Lung microvascular endothelial cell (primary cell): ENCODE measurements at regions not wholly inside any gene's neighbourhood (a gene's known extent, or its start where the extent isn't known, plus 50 kb on each side); places are given as distances from the start of the nearest gene placed in this dataset.

ENCODE experiments used
- DNase-seq, 2 donors: peaks; one replicate each; pipeline versions ENCODE4 v3.0.0 to v3.0.0-alpha.2; 2010; ENCODE audit warnings: low read depth in 2 of 2

DNA sequence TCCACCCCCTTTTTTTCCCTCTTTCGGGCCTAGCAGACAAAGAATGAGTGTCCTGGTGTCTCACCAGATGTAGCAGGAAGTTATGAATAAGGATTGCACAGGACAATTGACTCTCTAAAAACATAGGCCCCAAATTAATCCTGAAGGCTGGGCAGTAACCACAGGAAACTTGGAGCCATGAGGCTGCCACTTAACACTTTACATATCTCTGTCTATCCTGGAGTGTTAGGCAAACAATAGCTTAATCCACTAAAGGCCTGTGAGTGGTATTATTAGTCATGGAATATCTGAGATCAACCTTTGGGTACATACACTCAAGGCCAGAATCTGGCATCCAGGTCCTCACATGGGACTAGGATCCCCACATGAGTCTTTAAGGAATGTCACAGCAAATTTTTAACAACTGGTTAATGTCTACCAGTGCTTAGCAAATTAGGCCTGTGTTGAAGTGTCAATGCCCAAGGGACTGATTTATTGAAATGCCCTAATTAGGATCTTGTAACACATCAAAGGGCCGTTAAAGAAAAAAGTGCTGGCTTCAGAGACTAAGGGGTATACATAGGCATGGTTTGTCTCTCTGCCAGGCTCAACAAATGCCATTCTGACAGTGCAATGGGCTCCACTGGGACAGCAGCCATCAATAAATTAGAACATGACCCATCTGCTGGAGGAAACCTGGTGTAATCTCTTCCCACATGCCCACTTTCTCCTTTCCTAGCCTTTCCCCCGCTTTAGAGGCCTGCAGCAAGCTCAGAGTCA lies 196.7 kb upstream of the TBX20 start:
- no peak for DNase-seq

DNA sequence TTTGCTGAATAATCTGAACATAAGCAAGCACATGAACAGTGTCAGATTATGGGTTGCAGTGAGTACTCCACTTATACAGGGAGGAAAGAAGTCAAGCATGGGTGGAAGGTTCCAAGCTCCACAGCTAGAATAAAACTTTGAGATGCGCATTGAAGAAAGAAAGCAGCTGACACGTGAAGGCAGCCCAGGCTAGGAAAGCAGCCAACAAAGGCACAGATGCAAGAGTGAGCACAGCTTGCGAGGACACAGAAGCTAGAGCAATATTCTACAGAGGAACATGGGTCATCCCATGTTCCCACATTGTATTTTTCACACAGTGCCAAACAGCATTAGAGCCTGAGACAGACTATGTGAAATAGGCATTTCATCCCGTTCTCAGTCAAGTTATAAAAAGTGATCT lies 194.6 kb upstream of the TBX20 start:
- no peak for DNase-seq

DNA sequence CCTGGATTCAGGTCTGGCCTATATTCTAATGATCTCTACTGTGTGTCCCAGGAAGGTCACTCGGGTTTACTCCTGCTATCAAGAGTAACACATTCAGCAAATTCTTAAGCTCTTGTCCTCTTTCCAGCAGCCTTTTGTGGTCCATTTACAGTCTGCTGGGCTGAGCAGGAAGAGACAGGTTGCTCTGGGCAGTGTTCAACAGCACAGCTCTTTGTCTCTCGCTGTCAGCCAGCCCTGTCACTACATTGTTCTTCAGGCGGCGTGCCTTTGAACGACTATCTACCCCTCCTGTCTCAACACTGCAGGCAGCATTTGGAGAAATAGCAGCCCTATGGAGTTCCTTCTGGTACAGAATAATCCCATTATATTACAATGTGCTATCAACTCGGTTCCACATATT lies 192.2 kb upstream of the TBX20 start:
- no peak for DNase-seq

DNA sequence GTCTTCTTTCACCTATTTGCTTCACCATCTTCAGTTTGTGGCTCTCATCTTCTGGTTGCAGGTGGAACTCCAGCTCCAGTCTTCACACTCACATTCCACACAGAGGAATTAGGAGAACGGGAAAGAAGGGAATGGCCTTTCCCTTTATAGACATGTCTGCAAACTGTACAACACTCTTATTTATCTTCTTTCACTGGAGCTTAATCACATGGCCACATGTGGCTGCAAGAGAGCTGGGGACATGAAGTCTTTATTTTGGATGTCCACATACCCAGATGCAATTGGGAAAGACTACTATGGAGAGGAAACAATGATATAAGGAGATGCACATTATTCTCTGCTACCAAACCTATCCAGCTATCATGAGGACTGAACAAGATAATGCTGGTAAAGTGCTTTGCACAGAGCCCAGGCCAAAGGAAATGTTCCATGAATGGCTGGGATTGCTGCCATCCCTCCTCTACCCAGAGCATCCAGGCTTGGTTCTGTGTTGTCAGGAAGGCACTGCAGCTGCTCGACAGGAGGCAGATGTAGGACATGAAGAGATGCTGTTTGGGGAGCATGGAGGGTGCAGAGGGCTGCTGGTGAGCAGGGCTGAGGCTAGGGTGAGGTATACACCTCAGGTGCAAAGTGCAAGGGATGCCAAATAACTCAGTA lies 183.8 kb upstream of the TBX20 start:
- no peak for DNase-seq

DNA sequence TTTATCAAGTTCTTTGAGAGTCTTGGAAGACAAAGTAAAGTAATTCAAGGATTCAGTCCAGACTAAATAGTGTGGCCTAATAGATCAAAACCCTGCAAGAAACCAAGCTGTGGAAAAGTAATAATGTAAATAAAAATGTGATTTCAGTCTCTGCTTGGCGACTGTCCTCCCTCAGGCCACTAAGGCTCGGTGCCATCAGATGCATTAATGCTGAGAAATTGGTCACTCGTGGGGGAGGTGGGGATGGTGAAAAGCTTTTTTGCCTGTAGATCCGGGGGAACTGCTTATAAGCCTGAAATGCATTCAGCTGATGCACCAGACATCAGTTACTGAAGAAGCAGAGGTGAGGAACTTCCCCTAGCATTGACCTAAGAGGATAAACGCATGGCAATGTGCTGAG lies 182.6 kb upstream of the TBX20 start:
- no peak for DNase-seq

DNA sequence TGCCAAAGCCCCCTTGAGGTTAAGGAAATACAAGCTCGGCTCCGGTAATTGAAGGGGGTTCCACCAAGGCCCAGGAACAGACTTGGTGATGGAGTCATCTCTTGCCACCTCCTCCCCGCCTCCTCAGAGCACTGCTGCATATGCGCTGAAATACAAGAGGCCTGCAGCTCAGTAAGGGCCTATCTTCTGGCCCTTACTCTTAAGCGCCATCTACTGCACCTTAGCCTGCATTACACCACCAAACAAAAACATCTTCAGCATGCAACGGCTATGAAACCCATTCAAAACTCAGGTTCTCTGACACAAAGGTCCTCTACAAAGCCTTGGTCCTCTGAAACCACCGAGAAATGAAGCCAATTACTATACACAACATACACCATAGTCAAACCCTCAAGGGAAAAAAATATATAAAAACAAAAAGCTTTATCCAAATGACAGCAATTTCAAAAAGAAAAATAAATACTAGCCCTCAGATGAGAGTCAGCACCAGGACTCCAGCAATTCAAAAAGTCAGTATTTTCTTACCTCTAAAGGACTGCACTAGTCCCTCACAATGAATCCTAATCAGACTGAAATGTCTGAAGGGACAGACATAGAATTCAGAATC lies 176.8 kb upstream of the TBX20 start:
- DNase-seq: peak; percentile 9 to 16

DNA sequence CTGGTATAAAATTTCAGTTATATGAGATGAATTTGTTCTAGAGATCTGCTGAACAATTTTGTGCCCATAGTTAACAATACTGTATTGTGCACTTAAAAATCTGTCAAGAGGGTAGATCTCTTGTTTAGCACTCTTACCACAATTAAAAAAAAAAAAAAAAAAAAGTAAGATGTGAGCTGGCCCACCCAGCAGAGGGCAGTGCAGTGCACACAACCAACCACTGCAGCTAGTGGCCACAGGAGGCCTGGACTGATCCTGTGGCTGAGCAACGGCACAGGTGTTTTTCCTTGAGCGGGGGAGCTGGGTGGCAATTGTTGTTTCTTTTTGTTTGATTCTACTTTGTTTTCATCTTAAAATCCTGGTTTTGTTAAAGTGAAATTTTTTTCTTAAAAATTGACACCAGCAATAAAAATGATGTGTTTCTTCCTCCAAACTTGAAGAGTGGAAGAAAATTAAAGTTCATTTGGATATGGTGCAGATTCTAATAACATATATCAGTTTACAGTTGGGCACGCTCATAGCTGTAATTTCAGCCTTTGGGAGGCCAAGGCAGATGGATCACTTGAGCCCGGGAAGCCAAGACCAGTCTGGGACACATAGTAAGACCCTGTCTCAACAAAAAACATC lies 171.1 kb upstream of the TBX20 start:
- peak; percentile 62 to 73 for DNase-seq

DNA sequence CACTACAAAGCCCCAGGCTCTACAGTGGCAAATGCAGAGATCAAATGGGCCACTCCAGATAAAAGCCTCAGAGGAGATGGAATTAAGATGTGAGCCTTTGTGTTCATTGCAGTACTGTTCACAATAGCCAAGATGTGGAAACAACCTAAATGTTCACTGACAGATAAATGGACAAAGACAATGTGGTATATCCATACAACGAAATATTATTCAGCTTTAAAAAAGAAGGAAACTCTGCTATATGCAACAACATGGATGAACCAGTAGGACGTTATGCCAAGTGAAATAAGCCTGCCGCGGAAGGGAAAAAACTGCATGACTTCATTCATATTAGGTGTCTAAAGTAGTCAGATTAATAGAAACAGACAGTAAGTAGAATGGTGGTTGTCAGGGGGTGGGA lies 170.5 kb upstream of the TBX20 start:
- DNase-seq: no peak

DNA sequence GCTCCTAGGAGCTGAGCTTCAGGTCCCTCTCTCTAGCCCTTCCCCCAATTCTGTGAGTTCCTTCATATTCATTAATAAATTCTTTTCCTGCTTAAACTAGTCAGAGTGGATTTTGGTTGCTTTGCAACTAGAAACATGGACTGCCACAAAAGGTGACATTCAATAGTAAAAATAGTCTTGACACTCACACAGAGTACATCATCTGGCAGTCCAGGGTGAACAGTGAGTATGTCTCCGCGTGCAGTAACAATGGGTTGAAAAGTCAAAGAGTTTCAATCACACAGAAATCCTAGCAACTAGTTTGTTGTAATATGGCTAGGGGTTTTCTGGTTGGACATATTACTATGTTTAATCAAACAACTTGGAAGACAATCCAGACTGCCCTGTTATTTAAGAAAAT lies 168.8 kb upstream of the TBX20 start:
- no peak for DNase-seq

DNA sequence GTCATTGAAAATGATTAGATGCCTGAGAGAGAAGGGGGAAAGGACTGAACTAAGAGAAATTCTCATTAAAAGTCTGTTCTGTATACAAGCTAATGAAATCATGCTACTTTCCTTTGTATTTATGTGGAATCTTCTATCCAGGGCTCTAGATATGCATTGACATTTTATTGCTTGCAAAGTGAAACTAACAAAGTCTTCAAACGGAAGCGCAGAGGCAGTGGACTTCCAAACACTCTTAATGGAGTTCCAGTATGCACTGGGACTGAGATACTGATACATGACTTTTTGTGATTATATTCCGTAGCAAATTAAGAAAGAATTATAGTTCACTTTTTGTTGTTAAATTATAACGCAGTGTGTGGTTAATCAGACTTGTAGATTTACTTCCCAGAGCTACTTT lies 166.8 kb upstream of the TBX20 start:
- DNase-seq: peak in 1 of 2 donors; percentile 7

DNA sequence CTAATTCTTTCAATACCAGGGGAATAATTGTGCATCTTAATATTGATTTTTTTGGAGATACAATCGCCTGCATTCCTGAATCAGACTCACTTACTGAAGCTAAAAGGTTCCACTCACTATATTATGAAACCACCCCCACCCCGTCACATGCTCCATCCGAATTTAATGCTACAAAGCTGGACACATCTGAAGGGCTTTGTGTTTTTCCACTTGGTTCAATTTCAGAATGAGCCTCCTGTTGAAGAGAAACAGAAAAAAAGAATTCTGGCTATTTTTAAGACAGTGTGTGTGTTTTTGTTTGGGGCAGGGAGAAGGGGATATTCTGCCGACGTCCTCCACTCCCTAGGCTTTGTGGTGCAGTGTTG lies 165.5 kb upstream of the TBX20 start:
- no peak for DNase-seq

DNA sequence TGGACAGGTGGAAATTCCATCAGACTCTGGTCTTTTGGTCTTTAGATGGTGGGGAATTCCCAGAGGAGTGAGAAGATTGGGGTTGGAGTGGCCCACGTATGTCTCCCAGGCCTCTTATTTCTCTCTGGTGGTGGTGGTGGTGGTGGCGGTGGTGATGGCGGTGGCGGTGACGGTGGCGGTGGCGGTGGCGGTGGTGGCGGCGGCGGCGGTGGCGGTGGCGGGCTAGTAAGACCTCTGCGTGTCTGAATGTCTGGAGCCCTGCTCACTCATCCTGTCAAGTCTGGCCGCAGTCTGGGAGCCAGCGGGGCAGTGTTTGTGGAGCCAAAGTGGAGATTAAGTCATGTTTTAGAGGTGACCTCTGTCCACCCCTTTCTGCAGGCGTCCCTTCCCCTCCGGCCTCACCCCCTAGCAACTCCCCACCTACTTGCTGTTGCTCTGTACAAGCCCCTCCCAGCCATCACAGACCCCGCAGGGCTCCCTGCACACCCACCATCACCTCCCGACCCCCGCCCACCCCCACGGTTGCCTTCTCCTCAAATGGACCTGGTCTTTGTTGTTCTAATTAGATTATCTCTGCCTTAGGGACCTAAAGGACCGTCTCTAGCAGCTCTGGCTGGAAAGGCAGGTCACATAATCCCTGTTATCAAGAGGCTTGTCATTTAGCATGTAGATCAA lies 165.0 kb upstream of the TBX20 start:
- no peak for DNase-seq

DNA sequence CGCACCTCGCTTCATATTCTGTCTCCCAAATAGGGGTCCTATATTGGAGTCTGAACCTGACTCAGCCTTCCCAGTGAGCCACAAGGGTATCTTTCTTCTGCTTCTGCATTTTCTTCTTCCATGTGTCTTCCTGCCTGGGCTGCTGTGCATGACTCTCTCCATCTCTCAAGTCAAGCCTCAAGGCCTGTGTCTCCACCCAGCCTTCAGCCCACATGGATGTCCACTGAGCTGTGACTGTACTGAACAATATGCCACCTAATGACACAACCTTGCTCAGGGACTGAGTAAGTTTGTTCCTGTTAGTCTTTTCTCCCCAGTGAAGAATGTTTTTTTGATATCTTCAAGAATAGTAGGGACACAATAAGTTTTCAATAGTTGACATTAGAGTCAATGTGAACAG lies 162.7 kb upstream of the TBX20 start:
- DNase-seq: no peak

DNA sequence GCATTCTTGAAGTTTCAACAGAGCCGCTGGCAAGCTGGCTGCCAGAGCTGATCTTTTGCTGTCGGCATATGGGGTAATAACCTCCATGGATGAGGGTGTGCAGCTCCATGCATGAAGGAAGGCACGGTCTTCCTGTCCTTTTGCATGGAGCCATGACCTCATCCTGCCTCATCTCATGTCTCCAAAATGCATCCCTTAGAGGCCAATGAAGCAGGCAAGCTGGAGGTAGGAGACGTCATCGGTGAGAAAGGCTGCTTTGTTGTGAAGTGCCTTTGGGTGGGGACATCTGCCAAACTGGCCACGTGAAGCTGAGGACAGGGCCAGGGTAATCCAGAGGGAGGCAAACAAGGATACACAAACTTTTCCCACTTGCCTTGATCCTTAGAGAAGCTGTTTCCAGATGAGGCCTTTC lies 161.5 kb upstream of the TBX20 start:
- DNase-seq: no peak

DNA sequence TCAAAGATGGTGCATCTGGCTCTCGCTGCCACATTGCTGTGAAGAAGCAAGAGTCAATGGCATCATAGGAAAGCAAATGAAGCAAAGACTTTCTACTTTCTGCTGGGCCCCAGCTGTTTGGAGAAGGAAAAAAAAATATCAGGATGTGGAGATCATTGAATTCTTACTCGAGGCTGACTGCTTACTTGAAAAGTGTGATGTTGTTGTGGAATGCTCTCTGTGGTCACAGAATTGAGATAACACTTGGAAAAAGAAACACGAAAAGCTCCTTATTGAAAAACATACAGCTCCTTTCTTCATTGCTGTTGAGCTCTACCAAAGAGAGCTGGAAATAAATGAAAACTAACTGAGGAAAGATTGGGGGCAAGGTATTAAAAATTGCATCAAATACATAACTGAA lies 157.4 kb upstream of the TBX20 start:
- DNase-seq: no peak

DNA sequence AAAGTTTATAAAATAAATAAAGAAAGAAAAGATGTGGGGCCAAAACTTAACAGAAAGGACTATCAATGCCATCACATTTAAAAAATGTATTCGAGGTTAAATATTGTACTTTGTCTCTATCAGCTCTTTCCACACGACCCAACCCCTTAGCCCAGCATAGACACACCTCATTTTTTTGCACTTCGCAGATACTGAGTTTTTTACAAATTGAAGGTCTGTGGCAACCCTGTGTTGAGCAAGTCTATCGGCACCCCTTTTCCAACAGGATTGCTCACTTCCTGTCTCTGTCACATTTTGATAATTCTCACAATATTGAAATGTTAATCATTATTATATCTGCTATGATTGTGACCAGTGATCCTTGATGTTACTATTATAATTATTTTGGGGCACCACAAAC lies 151.6 kb upstream of the TBX20 start:
- DNase-seq: no peak

DNA sequence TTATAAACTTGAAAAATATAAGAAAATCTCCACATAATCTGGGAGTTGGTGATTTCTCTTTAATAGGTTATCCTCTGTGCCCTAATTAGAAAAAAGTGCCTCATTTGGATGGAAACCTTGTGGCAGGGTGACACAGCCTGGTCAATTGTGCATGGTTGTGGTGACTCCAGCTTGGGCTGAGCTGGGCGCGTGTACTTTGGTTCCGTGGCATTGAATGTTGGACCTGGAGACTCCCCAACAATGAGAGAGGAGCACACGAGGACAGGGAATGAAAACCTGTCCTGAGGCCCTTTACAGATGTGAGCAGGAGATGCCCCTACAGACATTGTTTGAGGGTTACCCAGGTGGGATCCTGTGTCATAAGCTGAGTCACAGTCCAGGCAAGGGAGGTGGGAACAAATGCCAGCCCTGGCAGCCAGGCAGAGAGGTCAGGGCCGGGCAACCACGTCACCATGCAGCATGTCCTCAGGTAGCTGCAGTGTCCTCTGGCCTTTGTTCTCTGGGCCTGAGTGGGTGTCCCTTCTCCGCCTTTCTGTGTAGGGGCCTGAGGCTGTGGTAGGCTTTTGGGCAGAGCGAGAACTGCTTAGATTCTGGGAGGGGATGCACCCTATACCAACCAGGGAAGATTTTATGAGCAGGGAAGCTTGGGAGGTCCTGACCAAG lies 147.4 kb upstream of the TBX20 start:
- no peak for DNase-seq

DNA sequence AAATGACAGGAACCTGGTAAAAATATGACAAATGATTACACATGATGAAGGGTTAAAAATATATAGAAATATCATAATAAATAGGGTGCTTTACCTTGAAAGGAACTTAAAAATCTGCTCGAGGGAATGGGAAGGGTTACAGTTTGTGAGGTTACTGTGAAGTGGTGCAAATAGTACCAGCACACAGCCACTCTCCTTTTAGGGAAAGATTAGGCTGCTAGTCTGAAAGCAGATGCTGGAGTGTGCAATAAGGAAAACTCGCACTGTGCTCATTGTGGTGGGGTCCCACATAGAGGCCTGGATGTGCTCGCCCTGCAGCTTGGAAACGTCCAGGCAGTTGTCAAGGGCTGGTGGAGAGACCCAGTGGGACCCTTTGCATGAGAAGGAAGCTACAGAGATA lies 145.9 kb upstream of the TBX20 start:
- DNase-seq: no peak

DNA sequence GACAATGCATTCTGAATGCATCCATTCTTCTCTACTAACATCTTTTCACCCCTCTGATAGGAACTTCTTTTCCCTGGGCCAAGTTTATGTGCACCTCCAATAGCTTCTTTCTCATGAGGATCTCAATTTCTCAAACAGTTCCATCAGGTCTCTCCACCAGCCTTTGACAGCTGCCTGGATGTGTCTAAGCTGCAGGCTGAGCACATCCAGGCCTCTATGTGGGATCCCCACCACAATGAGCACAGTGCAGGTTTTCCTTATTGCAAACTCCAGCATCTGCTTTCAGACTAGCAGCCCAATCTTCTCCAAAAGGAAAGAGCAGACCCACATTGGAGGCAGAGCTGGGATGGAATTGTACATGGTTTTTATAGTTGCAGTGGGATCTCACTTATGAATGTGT lies 145.3 kb upstream of the TBX20 start:
- no peak for DNase-seq

DNA sequence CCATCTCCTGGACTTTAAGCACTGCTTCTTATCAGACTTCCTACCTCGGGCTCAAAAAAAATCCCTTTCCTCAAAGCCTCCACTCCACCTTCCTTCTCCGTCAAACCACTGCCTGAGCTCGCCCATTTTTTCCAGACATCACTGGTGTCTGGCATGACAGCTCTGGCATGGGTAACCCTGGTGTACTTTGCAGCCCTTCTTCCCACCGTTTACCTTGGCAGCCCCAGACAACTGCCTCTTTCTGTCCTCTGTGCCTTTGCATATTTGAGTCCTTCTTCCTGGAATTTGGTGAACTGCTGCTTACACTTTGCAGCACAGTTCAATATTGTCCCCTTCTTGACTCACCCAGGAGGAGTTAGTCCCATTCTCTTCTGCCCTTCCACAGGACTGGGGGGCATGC lies 144.6 kb upstream of the TBX20 start:
- DNase-seq: no peak

DNA sequence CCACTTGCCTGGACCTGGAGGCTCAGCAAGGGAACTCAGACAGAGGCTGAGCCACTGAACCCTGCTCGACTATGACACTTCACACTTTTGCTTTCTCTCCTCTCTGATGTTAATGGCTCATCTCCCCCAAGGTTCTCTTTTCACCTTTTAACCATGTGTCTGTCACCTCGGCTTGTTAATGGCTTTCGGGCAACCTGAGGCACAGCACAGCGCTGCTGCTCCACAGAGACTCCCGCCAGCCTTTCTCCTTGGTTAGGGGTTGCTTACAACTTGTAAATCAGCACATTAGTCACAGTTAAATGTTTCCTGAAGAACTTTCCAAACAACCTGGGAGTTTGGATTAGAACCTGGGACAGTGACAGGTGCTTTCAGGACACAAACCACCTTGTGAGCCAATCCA lies 136.2 kb upstream of the TBX20 start:
- no peak for DNase-seq

DNA sequence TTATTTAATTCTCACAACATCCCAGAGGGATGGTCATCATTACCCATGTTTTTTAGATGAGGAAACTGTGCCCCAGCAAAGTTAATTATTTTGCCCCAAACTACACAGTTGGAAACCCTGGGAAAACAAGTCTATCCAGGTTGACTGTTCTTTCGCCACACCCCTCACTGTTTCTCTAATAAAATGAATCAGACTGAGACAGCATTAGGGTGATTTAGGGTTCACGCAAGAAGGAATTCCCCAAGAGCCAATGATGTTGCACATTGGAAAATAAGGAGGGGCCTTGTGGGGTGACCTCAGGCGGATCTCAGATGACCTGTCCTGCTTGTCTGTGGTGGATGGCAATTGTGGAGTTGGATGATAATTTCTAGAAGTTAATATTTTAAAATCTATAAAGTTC lies 135.7 kb upstream of the TBX20 start:
- no peak for DNase-seq
